COLO829 (cell line): ENCODE measurements at regions not wholly inside any gene's neighbourhood (a gene's known extent, or its start where the extent isn't known, plus 50 kb on each side); places are given as distances from the start of the nearest gene placed in this dataset.

ENCODE experiments used
- DNase-seq: peaks from one replicate; pipeline ENCODE4 v3.0.0; 2012; ENCODE audit warnings: low spot score

DNA sequence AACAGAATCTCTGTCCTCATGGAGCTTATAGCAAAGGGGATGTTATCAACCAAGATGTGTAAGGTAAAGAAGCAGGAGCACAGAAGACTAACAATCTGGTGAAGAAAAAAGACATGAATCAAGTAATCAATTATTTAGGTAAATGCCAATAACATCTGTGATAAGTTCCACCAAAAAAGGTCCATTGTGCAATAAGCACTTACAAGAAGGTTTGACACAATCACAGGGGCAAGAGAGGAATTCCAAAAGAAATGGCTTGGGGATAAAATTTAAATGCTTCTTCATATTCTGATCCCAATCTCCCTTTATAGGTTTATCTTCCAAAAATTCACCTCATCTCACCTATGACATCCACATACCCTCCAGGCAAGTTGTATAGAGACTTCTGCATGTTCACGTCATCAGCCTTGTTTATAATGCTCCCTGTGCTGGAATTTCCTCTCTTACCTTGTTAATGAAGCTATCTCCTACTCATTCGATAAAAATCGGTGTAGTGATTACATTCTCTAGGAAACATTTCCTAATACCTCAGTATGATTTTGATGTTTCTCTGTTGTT lies 53.6 kb upstream of the DPT start:
- no peak for DNase-seq

GRCh38 chr1:168783458-168784210 lies 54.6 kb upstream of the DPT start:
- no peak for DNase-seq

- DNase-seq, result no peak
These were observed 57.7 kb upstream of the DPT start for GRCh38 chr1:168786476-168787330.

DNA sequence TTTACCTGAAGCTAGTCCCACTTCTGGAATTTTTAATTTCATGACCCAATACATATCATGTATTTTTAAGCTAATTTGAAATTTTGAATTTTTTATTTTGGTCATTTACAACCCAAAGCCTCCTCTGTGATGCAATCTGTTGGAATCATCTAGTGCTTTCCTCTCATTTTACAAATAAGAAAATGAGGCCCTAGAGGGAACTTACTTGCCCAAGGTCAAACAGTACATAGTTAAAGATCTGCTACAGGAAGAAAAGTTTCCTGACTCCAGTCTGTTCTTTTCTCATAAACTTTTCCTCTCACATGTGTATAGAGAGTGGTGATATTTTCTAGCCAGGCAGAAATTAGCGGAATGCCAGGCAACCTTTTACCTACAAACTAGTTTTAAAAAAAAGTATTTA lies 59.3 kb upstream of the DPT start:
- no peak for DNase-seq

DNA sequence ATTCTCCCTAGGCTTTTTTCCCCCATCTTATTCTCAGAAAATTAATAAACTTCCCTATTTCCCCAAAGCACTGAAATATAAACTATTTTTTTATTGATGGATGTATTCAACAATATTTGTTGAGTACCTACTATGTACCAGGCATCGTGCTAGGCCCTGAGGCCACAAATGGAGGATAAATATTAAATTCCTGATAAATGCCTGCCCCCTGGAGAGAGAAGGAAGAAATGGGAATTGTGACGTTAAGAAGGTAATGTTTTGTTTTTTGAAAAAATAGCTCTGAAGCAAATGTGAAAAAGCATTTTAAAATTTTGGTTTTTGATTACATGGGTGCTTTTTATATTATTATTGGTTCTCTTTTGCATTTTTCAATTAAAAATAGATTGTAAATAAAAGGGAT lies 60.5 kb upstream of the DPT start:
- no peak for DNase-seq

- DNase-seq, result no peak
These were observed 63.1 kb upstream of the DPT start for GRCh38 chr1:168792142-168792541.

- no peak for DNase-seq
These were observed 63.7 kb upstream of the DPT start for GRCh38 chr1:168792592-168793125.

DNA sequence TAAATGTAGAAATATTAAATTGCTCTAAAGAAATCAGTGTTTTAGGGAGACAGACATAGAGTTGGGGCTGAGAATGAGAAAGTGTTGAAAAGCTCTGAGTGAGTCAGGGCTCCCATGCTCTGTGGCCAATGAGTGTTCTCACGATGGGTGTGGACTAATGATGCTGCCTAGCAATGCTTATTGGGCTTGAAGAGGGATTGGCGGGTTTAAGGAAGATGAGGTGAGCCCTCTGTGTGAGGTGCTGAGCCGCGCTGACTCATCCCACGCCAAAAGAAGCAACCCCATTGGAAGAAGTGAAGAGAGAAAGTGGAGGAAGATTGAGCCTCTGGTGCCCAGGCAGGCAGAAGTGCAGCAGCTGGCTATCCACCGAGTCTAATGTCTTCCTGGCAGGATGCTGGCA lies 65.1 kb upstream of the DPT start:
- DNase-seq, result no peak

DNA sequence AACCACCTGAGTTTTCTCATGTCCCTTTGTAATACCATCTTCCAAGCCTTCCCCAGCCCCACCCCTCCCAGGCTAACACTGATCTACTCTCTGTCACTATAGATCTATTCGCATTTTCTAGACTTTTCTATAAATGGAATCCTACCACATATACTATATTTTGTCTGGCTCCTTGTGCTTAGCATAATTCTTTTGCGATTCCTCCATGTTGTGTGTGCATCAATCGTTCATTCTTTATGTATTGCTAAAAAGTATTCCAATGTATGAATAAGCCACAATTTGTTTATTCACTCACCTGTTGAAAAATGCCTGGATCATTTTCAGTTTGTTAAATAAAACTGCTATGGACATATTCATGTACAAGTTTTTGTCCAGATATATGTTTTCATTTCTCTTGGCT lies 66.7 kb upstream of the DPT start:
- no peak for DNase-seq

DNA sequence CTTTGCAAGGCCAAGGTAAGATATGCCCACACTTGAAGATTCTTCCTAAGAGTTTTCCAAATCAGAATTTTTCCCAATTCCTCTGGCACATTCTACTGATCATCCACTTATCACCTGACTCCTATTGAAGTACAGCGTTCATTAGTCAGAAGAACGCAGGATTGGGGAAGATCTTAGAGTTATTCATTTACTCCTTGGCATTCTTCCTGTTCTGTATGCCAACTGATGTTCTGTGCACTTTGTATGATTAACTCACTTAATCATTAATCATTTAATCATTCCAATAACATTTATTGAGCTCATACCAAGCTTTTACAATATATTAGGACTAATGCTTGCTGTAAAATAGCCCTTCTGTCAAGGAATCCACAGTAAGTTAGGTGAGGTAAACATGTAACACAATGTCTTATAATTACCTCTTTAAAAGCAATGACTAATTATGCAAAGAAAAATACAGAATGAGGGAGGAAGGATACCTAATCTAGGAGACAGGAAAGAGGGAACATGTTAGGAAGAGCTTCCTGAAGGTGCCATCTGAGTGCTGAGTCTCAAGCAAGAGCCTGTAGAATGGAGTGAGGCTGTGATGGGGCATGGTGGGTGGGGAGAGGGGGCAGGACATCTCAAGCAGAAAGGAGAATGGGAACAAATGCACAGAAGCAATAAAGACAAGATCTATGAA lies 71.1 kb upstream of the DPT start:
- no peak for DNase-seq

GRCh38 chr1:168801032-168801745 lies 72.2 kb upstream of the DPT start:
- no peak for DNase-seq

DNA sequence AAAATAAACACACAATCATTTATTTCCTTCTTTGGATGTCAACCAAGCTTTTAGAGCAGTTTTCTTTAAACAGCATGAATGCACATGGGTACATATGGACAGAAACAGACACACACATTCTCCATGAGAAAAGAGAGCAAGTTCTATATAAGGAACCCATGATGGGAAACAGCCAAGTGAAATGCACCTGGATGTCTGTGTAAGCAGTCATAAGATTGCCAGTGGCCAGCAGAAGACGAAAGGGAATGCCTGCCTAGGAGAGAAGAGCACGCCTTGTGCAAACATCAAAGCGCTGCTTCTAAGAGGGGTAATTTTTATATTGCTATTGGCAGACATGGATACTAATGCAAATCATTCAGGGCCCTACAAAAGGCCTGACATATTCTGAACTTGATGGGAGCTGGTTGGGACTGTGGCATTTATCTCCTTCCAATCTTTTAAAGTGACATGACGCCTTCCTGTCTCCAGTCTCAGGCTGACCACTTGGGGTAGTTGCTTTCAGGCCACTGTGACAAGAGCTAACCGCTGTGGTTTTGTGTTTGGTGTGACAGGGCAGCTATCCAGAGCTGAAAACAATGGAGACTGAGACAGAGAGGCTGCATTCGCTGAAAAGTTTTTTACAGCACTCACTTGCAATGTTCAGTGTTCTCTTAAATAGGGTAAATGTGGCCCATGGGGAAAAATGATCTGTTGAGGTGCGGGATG lies 75.0 kb upstream of the DPT start:
- no peak for DNase-seq

GRCh38 chr1:168806952-168807351 lies 77.9 kb upstream of the DPT start:
- DNase-seq, result no peak

DNA sequence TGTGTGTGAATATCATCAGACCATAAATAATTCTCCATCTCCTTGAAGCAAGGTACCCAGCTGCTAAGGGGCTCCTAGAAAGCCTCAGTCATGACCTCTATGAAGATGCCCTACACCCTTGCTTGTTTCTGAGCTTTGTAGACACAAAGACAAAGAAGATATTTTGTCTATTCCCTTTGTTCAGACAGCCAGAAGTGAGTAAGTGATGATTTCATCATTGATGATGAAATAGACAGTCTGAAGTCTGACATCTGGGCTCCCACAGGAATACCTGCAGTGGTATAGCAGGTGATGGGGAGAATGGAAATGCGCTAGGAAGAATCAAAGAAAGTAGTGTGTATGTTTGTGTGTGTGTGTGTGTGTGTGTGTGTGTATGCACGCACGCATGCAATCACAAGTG lies 82.2 kb upstream of the DPT start:
- no peak for DNase-seq

DNA sequence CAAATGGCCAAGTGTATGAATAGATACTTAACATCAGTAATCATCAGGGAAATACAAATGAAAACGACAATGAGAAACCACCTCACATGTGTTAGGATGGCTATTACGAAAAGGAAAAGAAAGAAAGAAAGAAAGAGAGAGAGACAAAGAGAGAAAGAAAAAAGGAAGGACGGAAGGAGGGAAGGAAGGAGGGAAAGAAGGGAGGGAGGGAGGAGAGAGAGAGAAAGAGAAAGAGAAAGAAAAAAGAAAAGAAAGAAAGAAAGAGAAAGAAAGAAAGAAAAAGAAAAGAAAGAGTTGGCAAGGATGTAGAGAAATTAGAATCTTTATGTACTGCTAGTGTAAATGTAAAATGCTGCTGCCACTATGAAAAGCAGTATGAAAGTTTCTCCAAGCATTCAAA lies 90.7 kb upstream of the DPT start:
- no peak for DNase-seq

- no peak for DNase-seq
These were observed 92.4 kb upstream of the DPT start for GRCh38 chr1:168821434-168821833.

- no peak for DNase-seq
These were observed 93.9 kb upstream of the DPT start for GRCh38 chr1:168822911-168823310.

DNA sequence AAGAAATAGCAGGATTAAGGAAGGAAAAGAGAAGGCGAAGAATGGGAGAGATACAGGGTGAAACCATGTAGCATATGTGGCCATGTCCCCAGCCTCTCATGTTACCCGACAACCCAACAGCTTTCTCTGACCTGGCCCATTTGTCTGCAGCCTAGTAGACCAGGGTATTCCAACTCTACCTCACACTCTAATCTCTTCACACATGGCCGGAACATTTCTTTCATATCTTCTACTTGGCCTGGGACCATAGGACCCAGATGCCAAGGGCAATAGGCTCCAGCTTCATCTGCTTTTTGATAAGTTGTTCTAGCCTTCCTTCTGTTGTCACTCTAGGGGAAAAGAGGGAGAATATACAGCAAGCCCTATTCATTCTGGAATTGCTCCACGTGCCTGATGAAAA lies 95.0 kb upstream of the DPT start:
- no peak for DNase-seq

DNA sequence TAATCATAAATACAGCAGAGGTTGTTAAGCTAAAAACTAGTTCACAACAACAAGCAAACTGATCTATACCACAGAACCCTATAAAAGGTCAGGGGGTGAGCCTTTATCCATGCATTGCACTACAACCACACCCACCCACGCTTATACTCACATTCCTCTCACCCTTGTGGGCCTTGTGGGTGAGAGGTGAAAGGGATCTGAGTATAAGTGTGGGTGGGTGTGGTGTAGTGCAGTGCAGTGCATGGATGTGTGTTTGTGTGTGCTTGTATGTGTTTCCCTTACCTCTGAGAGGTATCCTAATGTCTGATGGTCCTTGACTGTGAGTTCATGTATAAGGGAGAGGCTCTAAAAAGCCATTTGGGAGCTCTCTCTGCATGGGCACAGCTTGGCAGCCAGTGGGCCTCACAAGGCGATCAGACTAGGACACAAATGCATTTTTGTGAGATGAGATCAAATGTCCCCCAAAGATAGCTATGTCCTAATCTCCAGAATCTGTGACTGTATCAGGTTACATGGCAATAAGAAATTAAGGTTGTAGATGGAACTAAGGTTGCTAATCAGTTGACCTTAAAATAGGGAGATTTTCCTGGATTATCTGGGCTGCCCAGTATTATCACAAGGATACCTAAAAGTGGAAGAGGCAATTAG lies 95.5 kb upstream of the DPT start:
- DNase-seq, result no peak

- DNase-seq, result no peak
These were observed 96.1 kb upstream of the DPT start for GRCh38 chr1:168825129-168825528.

DNA sequence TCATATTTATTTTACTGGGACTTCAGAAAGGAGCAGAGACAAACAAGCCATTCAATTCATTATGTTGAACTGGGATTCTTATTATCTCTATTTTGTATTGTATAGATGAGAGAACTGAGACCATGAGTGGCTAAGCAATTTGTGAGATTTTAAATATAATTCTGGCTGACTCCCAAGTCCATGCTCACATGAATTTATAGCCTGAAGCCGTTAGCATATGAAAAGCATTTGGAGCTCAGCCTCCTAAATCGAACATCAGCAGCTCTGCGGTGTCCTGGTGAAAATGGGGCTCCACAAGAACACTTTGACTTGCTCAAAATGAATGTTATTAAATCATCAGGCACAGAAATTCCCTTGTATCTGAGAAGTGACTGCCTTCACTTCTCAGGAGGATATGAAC lies 96.8 kb upstream of the DPT start:
- DNase-seq, result no peak
